SJSA1 (cell line): ENCODE measurements at regions not wholly inside any gene's neighbourhood (a gene's known extent, or its start where the extent isn't known, plus 50 kb on each side); places are given as distances from the start of the nearest gene placed in this dataset.
"Not testable (repeated sequence)": the region's sequence is repeated elsewhere in the genome, so short reads cannot be mapped to it uniquely, and the experiment has no call there.

ENCODE experiments used
- DNase-seq, 2 experiments: peaks; one replicate each; pipeline ENCODE4 v3.0.0-alpha.2; 2015 to 2020; ENCODE audit warnings: low spot score in 2 of 2, low read depth in 1 of 2
- H3K27ac ChIP-seq: fragments of 250-450 bp; sonication (Bioruptor Pico); 2 replicates; pipeline ENCODE4 v1.5.1; 2020; ENCODE audit warnings: mild to moderate bottlenecking, moderate library complexity
- H3K27me3 ChIP-seq: fragments of 250-450 bp; sonication (Bioruptor Pico); replicated peaks from 2 replicates; pipeline ENCODE4 v1.5.1; 2020; ENCODE audit warnings: mild to moderate bottlenecking, moderate library complexity
- H3K36me3 ChIP-seq: fragments of 250-450 bp; sonication (Bioruptor Pico); 2 replicates; pipeline ENCODE4 v1.5.1; 2020; ENCODE audit warnings: mild to moderate bottlenecking
- H3K4me1 ChIP-seq: fragments of 250-450 bp; sonication (Bioruptor Pico); replicated peaks from 2 replicates; pipeline ENCODE4 v1.6.1; 2021; ENCODE audit warnings: mild to moderate bottlenecking
- H3K4me3 ChIP-seq: fragments of 250-450 bp; sonication (Bioruptor Pico); 2 replicates; pipeline ENCODE4 v1.5.1; 2020; ENCODE audit warnings: mild to moderate bottlenecking
- H3K9me3 ChIP-seq: fragments of 250-450 bp; sonication (Bioruptor Pico); replicated peaks from 2 replicates; pipeline ENCODE4 v1.5.1; 2020; ENCODE audit warnings: mild to moderate bottlenecking

DNA sequence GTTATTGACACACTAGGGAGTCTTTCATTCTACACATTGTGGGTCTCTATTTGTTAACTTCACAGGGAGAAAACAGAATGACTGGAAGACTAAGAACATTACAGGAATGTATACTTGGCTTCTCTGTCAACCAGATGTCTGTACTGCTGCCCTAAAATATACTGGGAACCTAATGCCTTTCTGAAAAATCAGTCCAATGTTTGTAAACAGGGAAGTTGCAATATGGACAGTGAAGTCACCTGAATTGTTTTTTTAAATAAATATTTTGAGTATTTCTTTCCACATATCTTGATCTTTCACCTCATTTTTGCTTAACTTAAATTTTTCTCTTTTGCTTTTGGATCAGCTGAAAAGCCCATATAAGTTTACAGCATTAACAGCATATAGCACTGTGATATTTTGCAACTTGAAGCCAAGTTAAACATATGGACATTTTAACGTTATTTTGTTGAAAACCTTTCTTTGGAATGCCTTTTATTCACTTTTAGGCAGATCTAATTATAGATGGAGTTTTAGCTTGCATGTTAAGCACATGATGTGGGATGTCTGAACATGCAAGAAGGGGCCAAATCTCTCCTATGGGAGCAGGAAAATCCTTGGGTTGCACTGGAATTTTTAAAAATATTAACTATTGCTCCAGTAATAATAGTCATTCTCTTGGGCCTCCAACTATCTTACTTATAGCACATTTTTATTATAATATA lies 137.7 kb upstream of the TWIST2 start:
- Histone ChIP-seq H3K4me3 (no peak overlapping the region), H3K9me3 (no peaks in the 10 kb centered on the region), H3K27me3 (no peaks in the 10 kb centered on the region; the same call in 1 of the 2 replicates), H3K36me3 (no peaks in the 10 kb centered on the region), H3K4me1 (no peaks in the 10 kb centered on the region), H3K27ac (no peak overlapping the region)
- DNase-seq: no peak

DNA sequence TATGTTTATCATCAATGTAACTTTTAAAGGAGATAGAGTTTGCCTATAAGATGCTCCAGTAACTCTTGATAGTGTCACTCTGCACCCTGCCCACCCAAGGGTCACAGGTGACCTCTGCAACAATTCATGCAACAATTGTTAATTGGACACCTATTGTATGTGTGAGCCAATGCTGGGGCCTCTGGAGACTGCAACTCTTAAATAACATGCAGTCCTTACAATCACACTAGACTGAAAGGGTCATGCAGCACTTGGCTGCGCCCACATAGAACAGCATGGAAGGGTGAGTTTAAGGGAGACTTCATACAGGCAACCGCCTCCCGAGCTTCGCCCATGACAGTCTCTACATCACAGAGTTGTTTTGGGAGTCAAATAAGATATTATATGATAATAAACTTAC lies 137.1 kb upstream of the TWIST2 start:
- H3K4me3 ChIP-seq: no peak overlapping the region
- H3K27ac ChIP-seq: no peak overlapping the region
- no peak for DNase-seq
- no peaks in the 10 kb centered on the region; the same call in 1 of the 2 replicates for H3K27me3 ChIP-seq
- H3K36me3 ChIP-seq: no peaks in the 10 kb centered on the region
- H3K4me1 ChIP-seq: no peaks in the 10 kb centered on the region
- H3K9me3 ChIP-seq: no peaks in the 10 kb centered on the region

DNA sequence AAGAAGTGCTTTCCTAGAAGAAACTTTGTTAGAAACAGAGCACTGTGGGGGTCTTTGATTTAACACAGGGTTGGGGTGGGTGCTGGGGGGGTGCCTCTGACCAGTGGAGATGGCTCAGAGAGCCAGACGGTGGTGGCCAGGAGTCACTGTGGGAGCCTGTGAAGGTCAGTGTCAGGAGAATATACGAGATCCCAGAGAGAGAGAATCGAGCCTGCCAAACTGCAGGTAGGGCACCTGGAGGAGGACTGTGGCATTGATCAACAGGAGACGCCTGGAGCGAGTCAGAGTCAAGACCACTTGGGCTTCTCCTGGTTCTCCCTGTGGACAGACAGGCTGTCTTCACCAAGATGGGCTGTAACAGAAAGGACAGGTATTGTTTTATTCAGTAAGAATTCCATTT lies 136.5 kb upstream of the TWIST2 start:
- DNase-seq: no peak
- no peaks in the 10 kb centered on the region for H3K36me3 ChIP-seq
- no peaks in the 10 kb centered on the region for H3K4me1 ChIP-seq
- H3K27me3 ChIP-seq: no peaks in the 10 kb centered on the region; the same call in 1 of the 2 replicates
- no peak overlapping the region for H3K4me3 ChIP-seq
- no peak overlapping the region for H3K27ac ChIP-seq
- no peaks in the 10 kb centered on the region for H3K9me3 ChIP-seq

DNA sequence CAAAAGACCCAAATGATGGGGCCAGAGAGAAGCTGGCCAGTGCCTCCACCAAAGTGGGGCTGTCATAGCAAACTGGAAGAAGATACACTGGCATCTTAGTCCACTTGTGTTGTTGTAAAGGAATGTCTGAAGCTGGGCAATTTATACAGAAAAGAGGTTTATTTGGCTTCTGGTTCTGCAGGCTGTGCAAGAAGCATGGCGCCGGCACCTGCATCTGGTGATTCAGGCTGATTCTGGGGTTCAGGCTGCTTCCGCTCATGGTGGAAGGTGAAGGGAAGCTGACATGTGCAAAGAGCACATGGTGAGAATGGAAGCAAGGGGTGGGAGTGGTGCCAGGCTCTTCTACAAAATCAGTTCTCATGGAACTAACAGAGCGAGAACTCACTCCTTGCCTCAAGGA lies 135.9 kb upstream of the TWIST2 start:
- H3K27ac ChIP-seq: no peak overlapping the region
- no peak overlapping the region for H3K4me3 ChIP-seq
- no peaks in the 10 kb centered on the region; the same call in 1 of the 2 replicates for H3K27me3 ChIP-seq
- H3K4me1 ChIP-seq: no peaks in the 10 kb centered on the region
- no peaks in the 10 kb centered on the region for H3K9me3 ChIP-seq
- no peaks in the 10 kb centered on the region for H3K36me3 ChIP-seq
- DNase-seq: no peak

DNA sequence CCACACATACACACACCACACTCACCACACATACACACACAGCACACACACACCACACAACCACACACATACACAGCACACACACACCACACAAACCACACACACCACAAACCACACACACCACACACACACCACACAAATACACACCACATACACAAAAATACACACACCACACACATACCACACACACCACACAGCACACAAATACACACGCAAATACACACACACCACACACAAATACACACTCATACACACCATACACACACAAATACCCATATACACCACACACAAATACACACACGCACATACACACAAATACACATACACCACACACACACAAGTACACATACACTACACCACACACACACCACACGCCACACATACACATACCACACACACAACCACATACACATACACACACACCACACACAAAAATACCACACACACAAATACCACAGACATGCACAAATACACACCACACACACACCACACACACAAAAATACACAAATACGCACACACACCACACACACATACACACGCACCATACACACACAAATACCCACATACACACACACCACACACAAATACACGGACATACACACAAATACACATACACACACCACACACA lies 134.6 kb upstream of the TWIST2 start:
- no peak for DNase-seq
- Histone ChIP-seq H3K27ac (no peak overlapping the region), H3K9me3 (no peaks in the 10 kb centered on the region), H3K27me3 (no peaks in the 10 kb centered on the region; the same call in 1 of the 2 replicates), H3K4me3 (no peak overlapping the region), H3K4me1 (no peaks in the 10 kb centered on the region), H3K36me3 (no peaks in the 10 kb centered on the region)

DNA sequence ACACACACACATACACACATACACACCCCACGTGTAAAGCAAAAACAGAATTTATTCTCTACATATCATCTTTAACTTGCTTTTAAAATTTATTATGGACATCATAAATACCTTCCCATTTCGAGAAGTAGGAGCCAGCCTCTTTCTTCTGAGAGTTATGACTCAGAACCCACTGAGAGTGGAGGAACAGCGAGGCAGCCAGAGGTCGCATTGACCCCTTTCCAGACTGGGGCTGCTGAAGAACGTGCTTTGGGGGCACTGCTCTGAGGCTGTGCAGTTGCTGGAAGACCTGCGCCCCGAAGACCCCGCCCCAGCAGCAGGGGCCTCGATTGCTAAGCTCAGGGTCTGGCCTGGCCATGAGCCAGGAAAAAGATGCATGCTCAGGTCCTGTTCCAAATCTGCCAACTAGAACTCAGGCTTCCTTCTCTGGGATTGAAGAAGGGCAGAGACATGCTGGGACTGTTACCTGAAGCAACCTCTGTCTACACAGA lies 133.8 kb upstream of the TWIST2 start:
- Histone ChIP-seq H3K27ac (no peak overlapping the region), H3K36me3 (no peaks in the 10 kb centered on the region), H3K4me1 (no peaks in the 10 kb centered on the region), H3K4me3 (no peak overlapping the region), H3K27me3 (no peaks in the 10 kb centered on the region), H3K9me3 (no peaks in the 10 kb centered on the region)
- no peak for DNase-seq

DNA sequence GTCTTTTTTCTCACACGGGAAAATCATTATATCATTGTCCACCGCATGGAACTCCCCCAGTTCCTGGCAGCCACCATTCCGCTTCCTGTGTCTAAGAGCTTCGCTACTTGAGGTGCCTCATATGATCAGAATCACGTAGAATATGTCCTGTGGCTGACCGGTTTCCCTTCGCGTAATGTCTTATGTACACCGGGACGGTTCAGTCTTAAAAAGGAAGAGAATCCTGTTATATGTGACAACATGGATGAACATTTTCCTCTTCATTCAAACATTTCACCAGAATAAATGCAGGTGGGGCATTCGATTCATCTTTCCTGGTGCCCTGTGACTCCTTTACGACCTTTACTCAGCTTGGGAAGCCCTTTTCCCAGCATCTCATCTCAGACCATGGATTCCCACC lies 131.7 kb upstream of the TWIST2 start:
- no peak overlapping the region for H3K27ac ChIP-seq
- H3K4me1 ChIP-seq: no peaks in the 10 kb centered on the region
- no peaks in the 10 kb centered on the region for H3K9me3 ChIP-seq
- no peaks in the 10 kb centered on the region for H3K36me3 ChIP-seq
- H3K27me3 ChIP-seq: no peaks in the 10 kb centered on the region
- H3K4me3 ChIP-seq: no peak overlapping the region
- DNase-seq: no peak

DNA sequence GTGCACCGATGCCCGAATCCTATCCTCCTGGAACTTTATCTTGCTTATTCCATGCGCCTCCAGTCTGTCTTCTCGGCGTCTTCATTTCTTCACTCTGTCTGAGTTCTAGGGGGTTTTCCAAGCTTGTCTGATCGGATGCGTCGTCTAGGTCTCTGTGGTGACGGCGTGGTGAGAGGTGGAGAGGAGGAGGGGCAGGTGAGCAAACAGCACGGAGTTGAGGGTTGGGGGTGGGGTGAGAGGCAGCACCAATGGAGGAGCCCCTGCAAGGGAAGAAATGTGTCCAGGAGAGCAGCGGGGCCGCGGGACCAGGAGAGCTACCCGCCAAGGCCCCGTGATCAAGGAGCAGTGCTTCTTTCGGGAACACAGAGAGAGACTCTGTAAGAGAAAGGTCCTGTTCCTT lies 131.3 kb upstream of the TWIST2 start:
- no peaks in the 10 kb centered on the region for H3K4me1 ChIP-seq
- no peaks in the 10 kb centered on the region for H3K9me3 ChIP-seq
- H3K27me3 ChIP-seq: no peaks in the 10 kb centered on the region
- DNase-seq: no peak
- no peak overlapping the region for H3K4me3 ChIP-seq
- no peak overlapping the region for H3K27ac ChIP-seq
- no peaks in the 10 kb centered on the region for H3K36me3 ChIP-seq

DNA sequence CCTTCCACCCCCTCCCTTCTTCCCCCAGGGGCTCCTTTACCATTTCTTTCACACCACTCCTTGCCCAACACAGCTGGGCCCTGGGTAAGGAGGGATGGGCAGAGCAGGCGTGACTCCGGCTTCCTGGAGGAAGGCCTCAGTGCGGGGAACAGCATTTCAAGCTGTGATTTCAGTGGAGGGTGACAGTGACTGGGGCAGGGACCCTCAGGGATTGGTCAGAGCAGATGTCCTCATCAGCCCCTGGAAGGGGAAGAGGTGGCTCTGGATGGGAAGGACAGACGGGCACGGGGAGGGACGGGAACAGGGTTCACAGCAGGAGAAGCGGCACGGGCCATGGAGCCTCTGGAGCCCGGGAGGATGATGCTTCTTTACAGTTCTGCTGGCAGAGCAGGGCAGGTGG lies 130.8 kb upstream of the TWIST2 start:
- H3K27me3 ChIP-seq: no peaks in the 10 kb centered on the region

DNA sequence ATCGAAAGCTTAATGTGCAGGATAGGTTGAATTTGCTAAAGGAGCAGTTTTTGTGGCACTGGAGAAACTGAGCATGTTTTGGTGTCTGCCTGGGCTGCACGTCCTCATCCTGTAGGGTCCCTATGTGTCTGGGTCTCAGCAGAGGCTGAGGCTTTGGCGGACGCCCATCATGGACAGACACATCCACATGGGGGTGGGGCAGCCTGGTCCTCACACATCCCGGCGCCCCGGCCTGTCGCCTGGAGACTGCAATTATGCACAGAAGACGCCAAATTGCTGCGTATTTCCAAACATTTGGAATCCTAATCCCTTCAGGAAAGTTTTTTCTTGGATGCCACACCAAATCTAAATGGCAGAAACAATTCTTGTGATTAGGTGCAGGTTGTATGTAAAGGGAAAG lies 128.2 kb upstream of the TWIST2 start:
- DNase-seq: no peak
- Histone ChIP-seq H3K36me3 (no peaks in the 10 kb centered on the region), H3K4me1 (no peaks in the 10 kb centered on the region), H3K9me3 (no peaks in the 10 kb centered on the region), H3K27ac (no peak overlapping the region), H3K27me3 (no peaks in the 10 kb centered on the region), H3K4me3 (no peak overlapping the region)

More for the DNA sequence above, 130.8 kb upstream of the TWIST2 start:
- no peak for DNase-seq
- H3K4me1 ChIP-seq: no peaks in the 10 kb centered on the region
- H3K36me3 ChIP-seq: no peaks in the 10 kb centered on the region
- H3K4me3 ChIP-seq: no peak overlapping the region
- H3K27ac ChIP-seq: no peak overlapping the region
- H3K9me3 ChIP-seq: no peaks in the 10 kb centered on the region

DNA sequence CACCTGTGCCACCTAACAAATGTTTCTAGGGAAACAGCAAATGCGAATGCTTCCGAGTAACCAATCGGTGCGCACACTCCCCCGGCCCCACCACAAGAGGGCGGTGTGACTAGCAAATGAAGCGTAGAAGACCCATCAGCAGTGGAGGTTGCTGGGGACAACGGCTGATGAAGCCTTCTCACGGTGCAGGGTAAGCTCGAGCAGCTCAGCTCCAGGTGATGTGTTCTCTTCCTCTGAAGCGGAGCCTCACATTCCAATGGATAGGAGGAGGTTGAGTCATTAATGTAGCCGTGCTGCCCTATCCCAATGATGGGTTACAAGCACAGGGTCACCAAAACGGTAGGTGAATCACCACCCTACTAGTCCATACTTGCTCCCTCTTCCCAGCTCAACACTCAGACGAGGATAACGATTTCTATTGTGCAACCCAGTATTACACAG lies 127.6 kb upstream of the TWIST2 start:
- no peaks in the 10 kb centered on the region for H3K36me3 ChIP-seq
- H3K9me3 ChIP-seq: no peaks in the 10 kb centered on the region
- H3K27ac ChIP-seq: no peak overlapping the region
- DNase-seq: peak in 1 of 2 experiments; percentile 36
- H3K27me3 ChIP-seq: no peaks in the 10 kb centered on the region
- no peaks in the 10 kb centered on the region for H3K4me1 ChIP-seq
- H3K4me3 ChIP-seq: no peak overlapping the region

DNA sequence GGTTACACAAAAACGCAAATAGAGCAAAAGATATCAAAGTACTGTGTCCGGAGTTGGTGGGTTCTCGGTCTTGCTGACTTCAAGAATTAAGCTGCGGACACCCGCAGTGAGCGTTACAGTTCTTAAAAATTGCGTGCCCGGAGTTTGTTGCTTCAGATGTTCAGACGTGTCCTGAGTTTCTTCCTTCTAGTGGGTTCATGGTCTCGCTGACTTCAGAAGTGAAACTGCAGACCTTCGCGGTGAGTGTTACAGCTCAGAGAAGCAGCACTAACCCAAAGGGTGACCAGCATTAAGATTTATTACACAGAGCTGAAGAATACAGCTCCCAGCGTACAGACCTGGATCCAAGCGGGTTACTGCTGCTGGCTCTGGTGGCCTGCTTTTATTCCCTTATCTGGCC lies 125.7 kb upstream of the TWIST2 start:
- no peak overlapping the region for H3K27ac ChIP-seq
- no peak overlapping the region for H3K4me3 ChIP-seq
- DNase-seq: no peak
- no peaks in the 10 kb centered on the region for H3K4me1 ChIP-seq
- H3K27me3 ChIP-seq: no peaks in the 10 kb centered on the region
- no peaks in the 10 kb centered on the region for H3K36me3 ChIP-seq
- no peaks in the 10 kb centered on the region for H3K9me3 ChIP-seq

DNA sequence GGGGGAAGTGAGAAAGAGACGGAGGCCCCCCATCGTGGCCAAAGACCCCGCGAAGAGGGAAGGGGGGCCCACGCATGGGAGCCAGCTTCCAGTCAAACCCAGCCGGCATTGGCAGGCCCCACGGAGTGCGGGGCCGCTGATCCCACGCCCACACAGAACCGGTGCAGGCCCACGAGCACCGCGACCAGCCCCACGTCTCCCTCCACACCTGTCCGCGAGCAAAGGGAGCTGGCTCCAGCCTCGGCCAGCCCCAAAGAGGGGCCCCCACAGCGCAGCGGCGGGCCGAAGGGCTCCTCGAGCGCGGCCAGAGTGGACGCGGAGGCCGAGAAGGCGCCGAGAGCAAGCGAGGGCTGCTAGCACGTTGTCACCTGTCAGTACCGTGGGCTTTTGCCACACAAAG lies 125.0 kb upstream of the TWIST2 start:
- Histone ChIP-seq H3K27me3 (no peaks in the 10 kb centered on the region), H3K36me3 (no peaks in the 10 kb centered on the region)
- DNase-seq: no peak

DNA sequence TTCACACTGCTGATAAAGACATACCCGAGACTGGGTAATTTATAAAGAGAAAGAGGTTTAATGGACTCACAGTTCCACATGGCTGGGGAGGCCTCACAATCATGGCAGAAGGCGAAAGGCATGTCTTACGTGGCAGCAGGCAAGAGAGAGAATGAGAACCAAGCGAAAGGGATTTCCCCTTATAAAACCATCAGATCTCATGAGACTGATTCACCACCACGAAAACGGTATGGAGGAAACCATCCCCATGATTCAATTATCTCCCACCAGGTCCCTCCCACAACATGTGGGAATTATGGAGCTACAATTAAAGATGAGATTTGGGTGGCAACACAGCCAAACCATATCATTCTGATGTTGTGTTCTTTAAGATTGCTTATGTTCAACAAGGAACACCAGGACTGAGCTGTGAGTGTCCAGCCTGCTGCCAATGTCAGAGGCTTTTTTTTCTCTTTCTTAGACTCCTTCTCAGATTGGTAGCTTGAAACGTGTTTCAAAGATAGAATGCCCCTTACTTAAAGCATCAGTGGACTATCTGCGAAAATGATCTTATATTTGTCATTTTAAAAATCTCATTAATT lies 124.1 kb upstream of the TWIST2 start:
- not testable (repeated sequence) for H3K36me3 ChIP-seq, H3K4me3 ChIP-seq, DNase-seq, H3K27me3 ChIP-seq, H3K9me3 ChIP-seq, H3K4me1 ChIP-seq, H3K27ac ChIP-seq

More for the DNA sequence above, 125.0 kb upstream of the TWIST2 start:
- H3K4me1 ChIP-seq: no peaks in the 10 kb centered on the region
- no peaks in the 10 kb centered on the region for H3K9me3 ChIP-seq
- no peak overlapping the region for H3K27ac ChIP-seq
- no peak overlapping the region for H3K4me3 ChIP-seq
